K562 (cell line): ENCODE measurements at regions not wholly inside any gene's neighbourhood (a gene's known extent, or its start where the extent isn't known, plus 50 kb on each side); places are given as distances from the start of the nearest gene placed in this dataset.

Source experiments
- ATAC-seq: fragments of 200-7000 bp; cut with Tn5 transposase; 3 replicates; pipeline ENCODE4 v1.9.1; 2020; ENCODE audit warnings: moderate library complexity
- BruUV-seq: library from RNA; stranded (reverse); fragments of 400-500 nt; replicated peaks from 2 replicates; lab custom pipeline; 2021; lab: Mats Ljungman, UMichigan
- CTCF ChIA-PET: fragments of 300-600 bp; formaldehyde crosslinking; extraction: SDS; loops from one replicate; lab custom pipeline; 2021; ENCODE audit warnings: low intra/inter-chr PET ratio; lab: Yijun Ruan, JAX
- POLR2A ChIA-PET: fragments of 300-600, 350-650 bp; sonication (Branson Sonifier 250); formaldehyde crosslinking; extraction: SDS; loops from one replicate; lab custom pipeline; 2021; ENCODE audit warnings: antibody characterized with exemption, inconsistent platforms; lab: Yijun Ruan, JAX
- DNase-seq, 4 experiments: peaks; one replicate each; pipeline versions ENCODE4 v3.0.0 to v3.0.0-alpha.2; 2011 to 2018; ENCODE audit warnings: low spot score in 3 of 4, mixed read lengths in 3 of 4; ENCODE audit errors: extremely low read depth in 1 of 4
- FAIRE-seq: peaks from 2 replicates; lab custom pipeline; 2011; peaks lifted over from hg19 to GRCh38; lab: Jason Lieb, UNC
- H2AFZ ChIP-seq: 2 replicates; pipeline ENCODE4 v1.6.0; 2011; ENCODE audit warnings: low read depth, low read length, control low read depth, inconsistent platforms
- H3K27ac ChIP-seq: fragments of 200-600 bp; 3 replicates; pipeline ENCODE4 v1.8.0; 2011; ENCODE audit warnings: low read depth, mild to moderate bottlenecking, control low read depth, inconsistent platforms, low read length, moderate library complexity, mixed read lengths; ENCODE audit errors: extremely low read depth
- H3K27me3 ChIP-seq, 2 experiments: fragments of 300-600 bp in 1 of 2; 2 replicates in 1 of 2; 3 replicates in 1 of 2; pipeline versions ENCODE4 v1.6.0 to v1.8.0; 2011; ENCODE audit warnings: inconsistent platforms in 2 of 2, low read length in 2 of 2, mild to moderate bottlenecking in 1 of 2, mixed read lengths in 1 of 2, moderate library complexity in 1 of 2; ENCODE audit not compliant: control insufficient read depth in 2 of 2, insufficient read depth in 2 of 2
- H3K36me3 ChIP-seq: fragments of 300-600 bp; 3 replicates; pipeline ENCODE4 v1.8.0; 2011; ENCODE audit warnings: mild to moderate bottlenecking, low read length, inconsistent platforms; ENCODE audit not compliant: control insufficient read depth, insufficient read depth
- H3K4me1 ChIP-seq, 2 experiments: fragments of 200-600 bp in 1 of 2; replicated peaks in 1 of 2; 2 replicates in 1 of 2; 3 replicates in 1 of 2; pipeline versions ENCODE4 v1.5.1 to v1.8.0; 2011; ENCODE audit warnings: inconsistent platforms in 2 of 2, low read length in 2 of 2, mild to moderate bottlenecking in 1 of 2, mixed read lengths in 1 of 2, moderate library complexity in 1 of 2; ENCODE audit not compliant: control insufficient read depth in 2 of 2, insufficient read depth in 2 of 2
- H3K4me2 ChIP-seq: 2 replicates; pipeline ENCODE4 v1.6.1; 2011; ENCODE audit warnings: low read length, control low read depth, inconsistent platforms, mixed read lengths; ENCODE audit not compliant: insufficient read depth
- H3K4me3 ChIP-seq: fragments of 200-600 bp; sonication (generic), shearing (Covaris generic); 2 replicates; pipeline ENCODE4 v1.5.1; 2016; ENCODE audit warnings: control low read depth, inconsistent platforms
- H3K79me2 ChIP-seq: fragments of 200-600 bp; 3 replicates; pipeline ENCODE4 v1.8.0; 2011; ENCODE audit warnings: low read length, inconsistent platforms; ENCODE audit not compliant: control insufficient read depth, insufficient read depth
- H3K9ac ChIP-seq, 2 experiments: 2 replicates each; pipeline versions ENCODE4 v1.6.0 to v1.6.1; 2011; ENCODE audit warnings: low read depth in 2 of 2, low read length in 2 of 2, control low read depth in 1 of 2, inconsistent platforms in 1 of 2, mild to moderate bottlenecking in 1 of 2, mixed read lengths in 1 of 2; ENCODE audit not compliant: insufficient read depth in 1 of 2
- H3K9me1 ChIP-seq: one replicate; pipeline ENCODE4 v1.6.0; 2011; ENCODE audit warnings: inconsistent platforms, mild to moderate bottlenecking, low read length, moderate library complexity; ENCODE audit not compliant: control insufficient read depth, insufficient read depth
- H3K9me3 ChIP-seq: replicated peaks from 2 replicates; pipeline ENCODE4 v1.5.1; 2011; ENCODE audit warnings: low read depth, low read length, inconsistent platforms; ENCODE audit not compliant: control insufficient read depth, insufficient read depth
- H4K20me1 ChIP-seq: replicated peaks from 2 replicates; pipeline ENCODE4 v1.6.1; 2011; ENCODE audit warnings: low read length, inconsistent platforms, mixed read lengths; ENCODE audit not compliant: control insufficient read depth, insufficient read depth
- ARID4B ChIP-seq: sonication (generic); formaldehyde crosslinking; IDR thresholded peaks from 2 replicates; pipeline ENCODE4 v1.8.0; 2022; ENCODE audit warnings: mild to moderate bottlenecking, missing genetic modification reagents
- SIRT6 ChIP-seq: IDR thresholded peaks from one replicate; pipeline ENCODE4 v1.6.1; 2012; ENCODE audit warnings: low read depth, mild to moderate bottlenecking, control low read depth, inconsistent platforms, low read length, moderate library complexity
- ZBTB26 ChIP-seq: fragments of 450-650 bp; formaldehyde crosslinking; IDR thresholded peaks from 2 replicates; pipeline ENCODE4 v1.4.0; 2022; ENCODE audit warnings: missing genetic modification characterization
- WGBS: fragments of 100-300 bp; shearing (Covaris generic); methylation state at CpG from one replicate; pipeline ENCODE4 v1.1.6; 2016; ENCODE audit warnings: low coverage, mixed read lengths; ENCODE audit not compliant: insufficient coverage; ENCODE audit errors: missing lambda C conversion rate; 5-methylcytosine and 5-hydroxymethylcytosine counted together
- in situ Hi-C: fragments of 300-500 bp; cut with MboI; formaldehyde crosslinking; loops from 4 replicates; pipeline ENCODE4 v1.15.0; 2018; ENCODE audit warnings: inconsistent platforms, mixed read lengths
- intact Hi-C: fragments of 100-400 bp; cut with micrococcal nuclease; formaldehyde crosslinking; loops from 2 replicates; pipeline ENCODE4 v1.14.2; 2022

GRCh38 chr9:87306006-87306405 lies 191.7 kb upstream of the DAPK1 start:
- FAIRE-seq (no peak), ATAC-seq (no peak), DNase-seq (no peak)
- no peak for TF ChIP-seq ARID4B (CRISPR knock-in tag)
- TF ChIP-seq ZBTB26: no peak
- TF ChIP-seq SIRT6: no peak
- Histone ChIP-seq H3K4me2 (no peak overlapping the region), H3K4me1 (no peaks in the 10 kb centered on the region), H3K36me3 (no peaks in the 10 kb centered on the region), H3K9me3 (no peaks in the 10 kb centered on the region), H3K27me3 (peaks cover 0 to 4% of the 10 kb centered on the region in 2 experiments; a peak in 3 of 5 replicates), H3K79me2 (no peaks in the 10 kb centered on the region), H3K9ac (no peak overlapping the region), H2AFZ (no peak overlapping the region), H3K4me3 (no peak overlapping the region), H3K9me1 (no peaks in the 10 kb centered on the region), H4K20me1 (no peaks in the 10 kb centered on the region), H3K27ac (no peak overlapping the region)
- 4% methylated on average over 3 of the region's 3 CpGs for WGBS
- in situ Hi-C loops (no loop called here), intact Hi-C loops (no loop called here)
- BruUV-seq: no TSS peak
- POLR2A ChIA-PET: interaction anchor here (0.7 kb wide), 1 partner anchor 338 kb away, joined by 3 read pairs; no protein-coding TSS in a partner anchor
- CTCF ChIA-PET: no interaction called here
